HFFc6 (cell line): ENCODE measurements at regions not wholly inside any gene's neighbourhood (a gene's known extent, or its start where the extent isn't known, plus 50 kb on each side); places are given as distances from the start of the nearest gene placed in this dataset.

ENCODE experiments used
- DNase-seq: peaks from one replicate; pipeline ENCODE4 v3.0.0-alpha.2; 2018
- H3K27ac Mint-ChIP-seq: 2 replicates; pipeline ENCODE4 v1.8.0; 2020; ENCODE audit warnings: mild to moderate bottlenecking, mixed read lengths
- H3K27me3 Mint-ChIP-seq: 2 replicates; pipeline ENCODE4 v1.8.0; 2021; ENCODE audit warnings: mild to moderate bottlenecking, moderate library complexity, mixed read lengths; ENCODE audit not compliant: insufficient read depth
- H3K36me3 Mint-ChIP-seq: 2 replicates; pipeline ENCODE4 v1.8.0; 2021; ENCODE audit warnings: low read depth, mixed read lengths
- H3K4me1 Mint-ChIP-seq: 2 replicates; pipeline ENCODE4 v1.8.0; 2020; ENCODE audit warnings: low read depth, mixed read lengths
- H3K4me3 Mint-ChIP-seq: 2 replicates; pipeline ENCODE4 v1.8.0; 2020; ENCODE audit warnings: mild to moderate bottlenecking, moderate library complexity, mixed read lengths
- H3K9me3 Mint-ChIP-seq: 2 replicates; pipeline ENCODE4 v1.8.0; 2020; ENCODE audit warnings: mild to moderate bottlenecking, mixed read lengths
- TF ChIP-seq, protein P1 (sequence below): fragments of 200-600 bp; sonication (generic); IDR thresholded peaks from 2 replicates; pipeline ENCODE4 v1.5.0; 2021; ENCODE audit warnings: antibody characterized with exemption, mild to moderate bottlenecking

DNA sequence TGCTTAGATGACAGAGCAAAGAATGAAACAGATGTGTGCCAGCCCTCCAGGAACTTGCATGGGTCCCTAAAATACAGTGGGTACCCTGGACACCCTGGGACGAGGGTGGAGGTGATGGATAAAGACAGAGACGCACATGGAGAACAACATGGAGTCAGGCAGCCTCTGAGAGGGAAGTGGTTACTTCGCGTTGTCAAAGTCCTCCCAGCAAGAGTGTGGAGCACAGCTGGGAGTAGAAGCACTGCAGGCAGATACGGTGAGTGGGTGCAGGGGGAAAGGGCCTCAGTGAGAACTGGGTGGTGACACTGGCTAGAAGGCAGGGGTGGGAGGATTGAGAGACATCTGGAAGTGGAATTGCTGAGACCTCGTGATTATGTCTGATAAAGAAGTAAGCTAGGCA, 70.8 kb upstream of the PRR20G start:
- Mint-ChIP-seq H3K27ac (no peak overlapping the region), H3K9me3 (peaks cover 24% of the 10 kb centered on the region), H3K36me3 (peaks cover 7% of the 10 kb centered on the region), H3K4me3 (no peak overlapping the region), H3K27me3 (peaks cover 20% of the 10 kb centered on the region), H3K4me1 (no peaks in the 10 kb centered on the region)
- TF ChIP-seq, protein P1, sequence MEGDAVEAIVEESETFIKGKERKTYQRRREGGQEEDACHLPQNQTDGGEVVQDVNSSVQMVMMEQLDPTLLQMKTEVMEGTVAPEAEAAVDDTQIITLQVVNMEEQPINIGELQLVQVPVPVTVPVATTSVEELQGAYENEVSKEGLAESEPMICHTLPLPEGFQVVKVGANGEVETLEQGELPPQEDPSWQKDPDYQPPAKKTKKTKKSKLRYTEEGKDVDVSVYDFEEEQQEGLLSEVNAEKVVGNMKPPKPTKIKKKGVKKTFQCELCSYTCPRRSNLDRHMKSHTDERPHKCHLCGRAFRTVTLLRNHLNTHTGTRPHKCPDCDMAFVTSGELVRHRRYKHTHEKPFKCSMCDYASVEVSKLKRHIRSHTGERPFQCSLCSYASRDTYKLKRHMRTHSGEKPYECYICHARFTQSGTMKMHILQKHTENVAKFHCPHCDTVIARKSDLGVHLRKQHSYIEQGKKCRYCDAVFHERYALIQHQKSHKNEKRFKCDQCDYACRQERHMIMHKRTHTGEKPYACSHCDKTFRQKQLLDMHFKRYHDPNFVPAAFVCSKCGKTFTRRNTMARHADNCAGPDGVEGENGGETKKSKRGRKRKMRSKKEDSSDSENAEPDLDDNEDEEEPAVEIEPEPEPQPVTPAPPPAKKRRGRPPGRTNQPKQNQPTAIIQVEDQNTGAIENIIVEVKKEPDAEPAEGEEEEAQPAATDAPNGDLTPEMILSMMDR = no peak
- DNase-seq = no peak

DNA sequence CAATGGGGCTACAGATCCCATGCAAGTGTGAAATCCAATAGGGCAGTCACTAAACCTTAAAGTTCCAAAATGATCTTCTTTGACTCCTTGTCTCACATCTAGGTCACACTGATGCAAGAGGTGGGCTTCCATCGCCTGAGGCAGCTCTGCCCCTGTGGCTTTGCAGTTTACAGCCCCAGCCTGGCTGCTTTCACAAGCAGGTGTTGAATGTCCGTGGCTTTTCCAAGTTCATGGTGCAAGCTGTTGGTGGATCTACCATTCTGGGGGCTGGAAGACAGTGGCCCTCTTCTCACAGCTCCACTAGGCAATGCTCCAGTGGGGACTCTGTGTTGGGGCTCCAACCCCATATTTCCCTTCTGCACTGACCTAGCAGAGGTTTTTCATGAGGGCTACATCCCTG, 68.5 kb upstream of the PRR20G start:
- peaks cover 7% of the 10 kb centered on the region for H3K36me3 Mint-ChIP-seq
- no peak overlapping the region for H3K27ac Mint-ChIP-seq
- peaks cover 24% of the 10 kb centered on the region for H3K9me3 Mint-ChIP-seq

DNA sequence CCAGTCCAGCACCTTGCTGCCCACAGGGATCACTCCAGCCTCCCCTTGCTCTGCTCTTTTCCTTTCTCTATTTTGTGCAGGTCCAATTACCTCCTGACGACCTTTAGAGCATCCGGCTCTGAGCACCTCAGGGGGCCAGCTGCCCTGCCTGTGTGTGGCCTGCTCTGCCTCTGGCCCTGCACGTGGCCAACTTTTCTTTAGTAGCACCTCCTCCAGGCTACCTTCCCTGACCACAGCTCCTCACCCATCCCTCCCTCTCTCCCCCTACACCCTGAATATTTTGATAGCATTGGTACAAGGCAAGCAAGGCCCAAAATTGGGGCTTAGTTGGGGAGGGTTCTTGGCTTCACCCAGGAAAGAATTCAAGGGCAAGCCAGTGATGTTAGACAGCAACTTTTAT, 66.9 kb upstream of the PRR20G start:
- Mint-ChIP-seq H3K27me3 (peaks cover 36% of the 10 kb centered on the region), H3K4me1 (no peaks in the 10 kb centered on the region), H3K27ac (no peak overlapping the region), H3K9me3 (peaks cover 24% of the 10 kb centered on the region), H3K36me3 (peaks cover 7% of the 10 kb centered on the region), H3K4me3 (no peak overlapping the region)
- TF ChIP-seq, protein P1 = no peak
- DNase-seq = no peak

More for the DNA sequence above, 68.5 kb upstream of the PRR20G start:
- Mint-ChIP-seq H3K4me3 (no peak overlapping the region), H3K27me3 (peaks cover 28% of the 10 kb centered on the region), H3K4me1 (no peaks in the 10 kb centered on the region)
- TF ChIP-seq, protein P1 = no peak
- no peak for DNase-seq

DNA sequence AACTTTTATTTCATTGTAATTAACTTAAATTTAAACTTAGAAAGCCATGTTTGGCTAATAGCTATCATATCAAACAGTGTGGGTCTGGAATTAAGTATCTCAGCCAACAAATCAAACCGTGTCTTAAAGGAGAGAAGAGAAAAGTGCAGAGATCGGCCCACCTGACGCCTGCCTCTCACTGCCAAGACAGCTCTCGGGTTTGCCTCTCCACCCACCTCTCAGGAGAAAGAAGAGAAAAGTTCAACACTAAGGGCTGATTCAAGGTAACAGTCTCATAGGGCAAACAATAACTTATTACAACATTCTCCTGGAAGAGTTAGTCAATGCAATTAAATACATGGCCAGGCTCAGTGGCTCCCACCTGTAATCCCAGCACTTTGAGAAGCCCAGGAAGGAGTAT, 64.8 kb upstream of the PRR20G start:
- Mint-ChIP-seq H3K4me1 (no peaks in the 10 kb centered on the region), H3K9me3 (peaks cover 20% of the 10 kb centered on the region), H3K27ac (no peak overlapping the region), H3K36me3 (peaks cover 7% of the 10 kb centered on the region), H3K27me3 (peaks cover 41% of the 10 kb centered on the region), H3K4me3 (no peak overlapping the region)
- TF ChIP-seq, protein P1 = no peak
- DNase-seq = no peak

DNA sequence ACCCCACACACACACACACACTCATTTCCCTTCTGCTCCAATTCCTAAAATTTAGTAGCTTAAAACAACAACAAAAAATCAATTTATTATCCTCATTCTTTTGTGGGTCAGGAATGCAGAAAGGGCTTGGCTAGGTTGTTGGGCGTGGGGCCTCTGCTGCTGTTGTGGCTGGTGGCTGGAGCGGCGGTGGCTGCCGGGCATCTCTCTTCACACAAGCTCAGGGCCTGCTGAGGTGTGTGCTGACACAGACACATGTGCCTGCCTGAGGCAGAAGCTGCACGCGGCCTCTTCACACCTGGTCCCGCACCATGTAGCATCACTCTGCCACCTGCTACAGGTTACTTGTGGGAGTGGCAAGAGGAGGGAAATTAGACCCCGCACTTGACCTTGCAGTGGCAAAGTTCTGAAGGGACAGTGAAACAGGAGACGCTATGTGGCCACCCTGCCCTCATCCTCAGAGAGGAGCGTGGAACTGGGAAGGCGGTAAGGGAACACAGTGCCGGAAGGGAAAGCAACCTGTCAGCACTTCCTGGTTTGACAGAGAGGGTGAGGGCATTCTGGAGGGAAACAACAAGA, 64.0 kb upstream of the PRR20G start:
- H3K9me3 Mint-ChIP-seq = peaks cover 13% of the 10 kb centered on the region
- TF ChIP-seq, protein P1 = no peak
- no peak for DNase-seq
- H3K4me1 Mint-ChIP-seq = no peaks in the 10 kb centered on the region
- H3K27me3 Mint-ChIP-seq = peaks cover 45% of the 10 kb centered on the region
- H3K27ac Mint-ChIP-seq = no peak overlapping the region
- no peak overlapping the region for H3K4me3 Mint-ChIP-seq
- no peaks in the 10 kb centered on the region for H3K36me3 Mint-ChIP-seq

DNA sequence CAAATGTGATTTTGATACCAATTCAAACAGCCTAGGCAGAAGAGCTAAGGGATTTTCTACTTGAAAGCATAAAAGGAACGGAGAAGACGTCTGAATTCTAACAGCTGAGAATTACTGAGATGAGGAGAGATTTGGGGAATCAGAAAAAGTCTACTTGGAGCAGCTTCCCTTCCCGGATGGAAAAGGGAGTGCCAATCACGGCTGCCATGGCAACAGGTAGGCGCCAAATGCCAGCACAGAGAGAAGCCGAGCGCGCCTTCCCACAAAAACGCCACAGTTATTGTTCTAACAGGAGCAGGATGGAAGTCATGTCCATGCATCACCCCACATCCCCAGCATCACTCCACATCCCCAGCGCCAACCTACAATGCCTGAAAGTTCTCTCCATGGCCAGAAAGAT, 63.5 kb upstream of the PRR20G start:
- peaks cover 45% of the 10 kb centered on the region for H3K27me3 Mint-ChIP-seq
- no peaks in the 10 kb centered on the region for H3K36me3 Mint-ChIP-seq
- DNase-seq = no peak
- no peak overlapping the region for H3K27ac Mint-ChIP-seq
- H3K4me1 Mint-ChIP-seq = no peaks in the 10 kb centered on the region
- TF ChIP-seq, protein P1 = no peak
- no peak overlapping the region for H3K4me3 Mint-ChIP-seq
- peaks cover 7% of the 10 kb centered on the region; the same call in 1 of the 2 replicates for H3K9me3 Mint-ChIP-seq
